GM11168 (cell line): ENCODE measurements at regions not wholly inside any gene's neighbourhood (a gene's known extent, or its start where the extent isn't known, plus 50 kb on each side); places are given as distances from the start of the nearest gene placed in this dataset.
"Not testable (repeated sequence)": the region's sequence is repeated elsewhere in the genome, so short reads cannot be mapped to it uniquely, and the experiment has no call there.

ENCODE experiments used
- in situ Hi-C: fragments of 300-500 bp; cut with MboI; formaldehyde crosslinking; loops from one replicate; pipeline ENCODE4 v1.12.0; 2022; ENCODE audit warnings: low sequenced_read_pairs; ENCODE audit not compliant: unreplicated experiment

DNA sequence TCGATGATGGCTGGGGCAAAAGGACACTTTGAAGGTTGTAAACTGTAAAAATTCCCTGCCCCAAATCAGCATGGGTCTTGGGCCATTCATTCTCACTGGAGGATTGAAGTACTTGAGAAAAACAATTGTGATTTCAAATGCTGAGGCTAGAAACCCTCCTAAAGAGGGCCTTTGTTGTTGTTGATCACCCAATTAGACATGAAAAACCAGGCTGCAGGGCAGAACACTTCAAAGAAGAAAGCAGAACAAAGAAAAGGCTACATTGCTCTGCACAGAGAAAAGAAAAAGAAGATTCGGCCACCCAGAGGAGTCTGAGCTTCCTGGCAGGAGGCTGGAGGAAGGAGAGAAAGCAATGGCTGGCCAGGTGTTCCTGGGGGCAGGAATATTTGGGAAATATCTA, 143.1 kb downstream of the NPY start:
- in situ Hi-C loops, result no loop called here

DNA sequence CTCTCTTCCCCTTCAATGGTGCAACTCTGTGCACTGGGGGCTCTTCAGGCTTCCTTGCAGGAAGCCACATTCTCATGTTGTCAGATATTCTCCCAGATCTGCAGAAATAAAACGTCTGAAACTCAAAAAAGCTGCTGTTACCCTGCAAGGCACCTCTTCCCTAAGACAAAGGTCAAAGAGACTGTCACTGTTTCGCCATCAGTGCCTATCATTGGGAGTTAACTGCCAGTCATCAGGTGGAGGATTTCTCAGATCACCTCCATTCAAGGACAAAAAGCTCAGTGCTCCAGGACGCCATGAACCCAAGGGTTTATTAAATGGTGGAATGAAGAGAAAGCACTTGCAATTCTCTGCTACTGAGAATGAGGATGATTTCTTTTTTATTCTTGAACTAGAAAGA, 144.6 kb upstream of the PALS2 start:
- in situ Hi-C loops, result no loop called here

DNA sequence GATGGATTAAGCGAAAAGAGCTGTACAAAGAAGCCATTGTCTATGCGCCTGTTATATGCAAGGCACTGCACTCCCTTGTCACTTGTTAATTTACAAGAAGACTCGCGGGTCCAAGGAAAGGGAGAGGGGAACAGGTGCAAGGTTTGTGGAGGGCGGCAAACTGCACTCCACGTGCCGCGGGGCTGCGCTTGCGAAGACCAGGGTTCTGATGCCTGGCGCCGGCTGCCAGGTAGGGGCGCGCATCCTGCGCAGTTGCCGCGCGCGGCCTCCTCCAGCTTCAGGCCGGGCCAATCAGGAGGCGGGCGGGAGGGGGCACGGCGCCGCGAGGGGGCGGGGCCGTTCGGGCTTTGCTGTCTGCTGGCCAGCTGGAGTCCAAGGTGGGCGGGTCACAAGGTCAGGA, 140.6 kb upstream of the PALS2 start:
- in situ Hi-C loops, result loop anchor here (5.0 kb wide), 1 partner anchor 845 kb away; no protein-coding TSS in a partner anchor

DNA sequence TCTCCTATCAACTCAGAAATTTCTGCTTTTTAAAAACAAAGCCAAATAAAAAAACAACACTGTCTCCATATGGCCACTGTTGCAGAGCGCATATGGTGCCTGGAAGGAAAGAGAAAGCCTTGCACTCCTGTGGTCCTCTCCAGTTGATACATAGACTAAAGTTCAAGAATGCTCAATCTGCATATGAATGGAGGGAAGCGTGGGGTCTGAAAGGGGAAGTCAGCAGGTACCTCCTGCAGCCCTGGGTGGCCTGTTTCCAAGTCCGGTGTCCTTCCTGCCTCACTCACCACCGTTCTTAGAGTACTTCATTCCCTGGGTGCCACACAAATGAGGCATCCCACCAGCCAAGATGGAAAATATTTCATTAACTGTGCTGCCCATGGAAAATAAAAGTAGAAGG, 138.3 kb upstream of the PALS2 start:
- in situ Hi-C loops, result loop anchor here (5.0 kb wide), 1 partner anchor 848 kb away; no protein-coding TSS in a partner anchor

DNA sequence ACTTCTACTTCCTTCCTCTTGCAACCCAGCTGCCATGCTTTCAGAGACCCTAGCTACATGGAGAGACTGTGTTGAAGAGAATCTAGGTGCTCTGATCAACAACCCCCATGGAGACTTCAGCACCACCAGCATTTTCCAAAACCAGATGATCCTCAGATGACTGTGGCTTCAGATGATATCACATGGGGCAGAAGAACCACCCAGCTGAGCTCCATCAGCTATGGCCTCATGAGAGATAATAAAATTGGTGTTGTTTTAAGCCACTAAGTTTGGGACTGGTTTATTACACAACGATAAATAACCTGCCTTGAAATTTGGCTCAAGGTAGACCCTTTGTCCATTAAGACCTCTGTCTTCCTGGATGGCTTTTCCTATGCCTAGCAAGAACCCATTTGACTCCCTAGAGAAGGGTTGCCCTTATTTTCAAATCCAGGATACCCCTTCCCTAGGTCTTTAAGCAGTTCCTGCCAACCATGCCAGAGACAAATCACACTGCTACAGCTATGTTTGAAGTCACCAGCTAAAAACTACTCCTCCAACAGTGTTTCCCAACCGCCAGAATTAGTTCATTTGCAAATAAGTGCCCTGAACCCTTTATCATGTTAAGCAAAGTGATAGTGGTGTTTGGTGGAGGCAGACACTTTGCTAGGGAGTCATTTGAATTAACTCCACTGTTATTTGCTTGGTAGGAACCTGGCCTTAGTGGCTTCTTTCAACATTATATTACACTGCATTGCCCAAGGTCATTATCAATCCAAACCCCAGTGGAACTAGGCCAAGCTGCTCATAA, 136.9 kb upstream of the PALS2 start:
- in situ Hi-C loops, result no loop called here

DNA sequence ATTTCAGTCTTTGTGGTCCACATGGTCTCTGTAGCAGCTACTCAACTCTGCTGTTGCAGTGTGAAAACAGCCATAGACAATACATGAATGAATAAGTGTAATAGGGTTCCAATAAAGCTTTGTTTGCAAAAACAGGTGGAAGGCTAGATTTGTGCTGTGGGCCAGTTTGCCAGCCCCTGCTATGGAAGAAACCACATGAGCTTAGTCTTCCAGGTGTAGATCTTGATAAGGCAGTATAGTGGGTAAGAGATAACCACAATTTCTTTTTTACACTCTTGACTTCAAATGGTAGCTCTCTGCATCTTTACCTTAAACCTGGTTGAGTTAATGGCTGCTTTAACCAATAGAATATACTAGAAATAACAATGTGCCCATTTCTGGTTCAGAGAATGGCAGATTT, 135.0 kb upstream of the PALS2 start:
- in situ Hi-C loops, result no loop called here

DNA sequence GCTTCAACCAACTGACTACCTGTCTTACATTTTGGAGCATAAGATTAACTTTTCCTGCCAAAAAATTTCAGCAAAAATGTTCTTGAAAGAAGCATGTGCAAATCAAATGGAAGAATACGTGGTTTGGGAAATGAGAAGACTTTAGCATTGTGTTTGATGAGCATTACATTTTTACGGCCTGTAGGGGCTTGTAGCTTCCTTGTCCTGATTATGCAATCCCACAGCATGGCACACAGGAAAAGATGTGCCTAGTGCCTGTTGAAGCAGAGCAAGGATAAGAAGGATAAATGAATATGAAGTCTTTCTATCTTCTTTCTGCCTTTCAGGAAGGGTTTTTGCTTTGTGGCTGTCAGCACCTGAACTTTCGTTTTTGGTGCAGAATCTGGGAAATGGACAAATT, 134.1 kb upstream of the PALS2 start:
- in situ Hi-C loops, result not testable (repeated sequence)

DNA sequence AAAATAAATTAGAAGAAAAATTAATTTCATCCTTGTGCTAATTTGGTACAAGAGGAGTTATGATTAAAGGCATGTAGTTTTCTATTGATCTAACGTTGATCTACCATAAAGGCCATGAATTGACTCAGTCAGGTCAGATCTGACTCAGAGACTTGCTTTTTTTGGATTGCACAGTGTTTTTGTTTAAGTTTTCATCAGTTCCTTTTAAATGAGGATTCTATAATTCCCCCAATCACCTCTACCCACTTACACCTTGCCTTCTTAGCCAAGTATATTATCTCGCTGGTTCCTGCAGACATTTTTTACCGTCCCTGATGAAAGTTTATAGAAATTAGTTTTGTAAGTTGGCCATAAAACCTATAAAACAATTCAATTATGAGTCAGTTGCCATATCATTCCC, 132.4 kb upstream of the PALS2 start:
- in situ Hi-C loops, result no loop called here

DNA sequence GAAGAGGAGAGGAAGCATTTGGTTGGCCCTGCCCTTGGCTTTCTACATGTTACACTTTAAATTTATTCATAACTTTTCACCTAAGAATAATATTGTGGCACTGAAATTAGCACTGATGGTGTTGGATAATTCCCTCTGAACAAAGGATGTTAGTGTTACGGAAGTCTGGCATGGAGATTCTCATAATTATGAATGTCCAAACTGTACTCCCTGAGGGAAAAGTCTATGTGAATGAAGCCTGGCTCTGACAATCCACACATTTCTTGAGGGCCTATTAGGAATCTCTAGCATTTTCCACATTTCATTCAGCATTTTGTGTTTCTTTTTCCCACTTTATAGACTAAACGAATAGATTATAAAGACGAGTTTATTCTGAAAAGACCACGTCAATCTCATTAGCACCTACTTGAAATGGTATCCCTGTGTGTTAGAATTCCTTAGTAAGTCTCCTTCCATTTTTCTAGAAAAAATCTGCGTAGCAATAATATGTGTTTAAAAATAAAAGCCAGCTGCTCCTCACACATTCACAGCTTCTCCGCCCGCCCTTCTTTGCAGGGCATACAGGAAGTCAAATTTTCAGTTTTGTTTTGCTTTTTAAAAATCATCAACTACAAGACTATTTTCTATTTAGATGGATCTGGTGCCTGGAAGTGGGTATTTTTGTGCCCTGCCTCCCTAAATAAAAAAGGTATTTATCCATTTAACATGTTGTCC, 131.8 kb upstream of the PALS2 start:
- in situ Hi-C loops, result no loop called here

DNA sequence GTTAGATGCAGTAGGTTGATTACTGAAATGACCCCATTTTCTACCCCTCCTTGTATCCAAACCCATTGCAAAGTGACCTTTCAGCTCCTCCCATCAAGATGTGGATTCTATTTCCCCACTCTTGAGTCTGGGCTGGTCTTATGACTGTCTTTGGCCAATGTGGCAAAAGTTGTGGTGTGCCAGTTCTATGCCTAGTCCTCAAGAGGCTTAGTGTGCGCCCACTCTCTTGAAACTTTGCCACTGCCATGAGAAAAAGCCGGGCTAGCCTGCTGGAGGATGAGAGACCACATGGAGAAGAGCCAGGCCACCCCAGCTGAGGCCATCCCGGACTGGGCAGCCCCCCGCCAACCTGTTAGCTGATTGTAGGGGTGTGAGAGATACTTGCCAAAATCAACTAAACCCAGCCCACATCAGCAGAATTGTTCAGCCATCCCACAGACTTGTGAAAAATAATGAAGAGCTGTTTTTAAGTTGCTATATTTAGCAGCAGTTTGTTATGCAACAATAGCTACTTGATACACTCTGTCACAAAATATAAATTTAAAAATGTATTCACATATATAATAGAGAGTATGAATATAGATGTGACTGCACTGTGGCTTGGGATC, 131.0 kb upstream of the PALS2 start:
- in situ Hi-C loops, result no loop called here

DNA sequence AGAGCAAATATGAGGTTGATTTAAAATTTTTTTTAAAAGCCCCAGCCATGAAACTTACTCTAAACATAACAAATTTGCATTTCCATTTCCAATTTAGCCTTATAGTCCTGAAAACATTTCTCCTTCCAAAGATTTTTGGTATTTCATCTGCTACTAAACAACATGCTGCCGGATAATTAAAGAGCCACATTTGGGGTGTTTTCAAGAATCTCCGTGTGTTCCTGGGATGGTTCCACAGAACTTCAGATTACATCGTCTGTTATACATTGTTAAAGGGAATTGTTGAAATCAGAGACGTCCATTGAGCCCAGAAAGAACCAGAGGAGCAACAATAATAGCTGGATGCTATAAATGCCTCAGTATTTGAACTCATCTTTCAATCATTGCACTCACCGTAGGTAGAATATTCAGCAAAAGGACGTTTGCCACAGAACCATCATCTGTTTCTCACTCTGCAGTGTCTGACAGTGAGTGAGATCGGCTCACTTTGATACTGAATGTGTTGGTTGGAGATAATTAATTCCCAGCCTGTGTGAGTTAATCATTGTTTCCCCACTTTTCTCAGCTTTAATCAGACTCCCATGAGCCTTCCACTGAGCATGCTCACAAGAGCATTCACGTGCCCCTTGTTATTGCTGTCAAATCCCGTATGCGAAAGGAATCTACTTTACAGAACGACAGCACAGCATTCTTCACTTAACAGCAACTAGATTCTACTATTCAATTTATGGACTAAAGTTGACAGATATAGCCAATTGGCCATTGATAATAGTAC, 128.4 kb upstream of the PALS2 start:
- in situ Hi-C loops, result no loop called here

DNA sequence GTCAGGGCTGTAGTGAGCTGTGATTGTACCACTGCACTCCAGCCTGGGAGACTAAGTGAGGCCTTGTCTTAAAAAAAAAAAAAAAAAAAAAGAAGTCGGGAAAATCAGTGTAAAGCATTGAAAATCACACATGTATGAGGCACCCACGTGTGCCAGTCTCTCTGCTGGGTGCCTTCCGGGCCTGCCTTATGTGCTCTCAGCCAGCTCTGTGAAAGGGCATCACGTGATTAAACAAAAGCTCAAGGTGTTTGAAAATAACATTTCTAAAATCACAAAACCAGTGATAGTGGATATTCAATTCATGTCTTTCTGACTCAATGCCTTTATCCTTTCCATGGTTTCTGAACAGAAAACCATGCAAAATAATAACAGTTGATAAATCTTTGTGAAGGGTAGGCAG, 125.2 kb upstream of the PALS2 start:
- in situ Hi-C loops, result no loop called here

DNA sequence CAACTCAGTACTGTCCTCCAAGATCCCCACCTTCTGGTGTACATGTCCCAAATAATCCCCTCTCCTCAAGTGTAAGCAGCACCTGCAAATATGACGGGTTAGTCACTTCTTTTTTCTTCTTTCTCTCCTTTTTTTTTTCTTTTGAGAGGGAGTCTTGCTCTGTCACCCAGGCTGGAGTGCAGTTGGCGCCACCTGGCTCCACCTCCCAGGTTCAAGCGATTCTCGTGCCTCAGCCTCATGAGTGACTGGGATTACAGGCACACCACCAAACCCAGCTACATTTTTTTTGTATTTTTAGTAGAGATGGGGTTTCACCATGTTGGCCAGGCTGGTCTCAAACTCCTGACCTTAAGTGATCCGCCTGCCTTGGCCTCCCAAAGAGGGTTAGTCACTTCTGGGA, 123.8 kb upstream of the PALS2 start:
- in situ Hi-C loops, result not testable (repeated sequence)

DNA sequence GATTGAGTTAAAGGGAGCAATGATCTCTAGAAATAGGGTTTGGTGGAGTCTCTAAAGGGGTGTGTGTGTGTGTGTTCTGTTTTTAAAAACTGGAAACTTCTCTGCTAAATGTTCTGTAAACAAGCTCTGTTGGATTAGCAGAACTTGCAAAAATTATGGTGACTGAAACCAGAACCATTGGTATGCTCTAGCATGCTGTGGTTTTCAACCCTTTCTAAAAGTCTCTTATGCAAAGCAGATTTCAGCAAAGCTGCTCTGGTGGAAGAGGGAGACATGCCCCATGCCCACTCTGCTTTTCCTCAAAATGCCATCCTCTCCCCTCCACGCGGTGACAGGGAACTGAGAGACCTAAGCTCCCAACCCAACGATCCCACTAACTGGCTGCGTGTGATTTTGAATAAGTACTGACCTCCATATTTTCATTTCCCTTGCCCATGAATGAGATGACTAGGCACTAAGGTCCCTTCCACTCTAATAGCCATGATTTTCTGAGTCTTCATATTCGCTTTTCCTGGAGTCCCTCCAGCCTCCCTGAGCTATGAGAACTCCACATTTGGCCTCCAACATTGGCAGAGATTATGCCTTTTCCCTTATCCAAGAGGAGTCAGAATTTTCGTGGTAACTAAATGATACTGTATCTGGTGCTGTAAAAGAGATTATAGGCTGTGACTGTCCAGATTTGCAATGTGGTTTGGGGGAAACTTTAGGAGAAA, 117.3 kb upstream of the PALS2 start:
- in situ Hi-C loops, result no loop called here

DNA sequence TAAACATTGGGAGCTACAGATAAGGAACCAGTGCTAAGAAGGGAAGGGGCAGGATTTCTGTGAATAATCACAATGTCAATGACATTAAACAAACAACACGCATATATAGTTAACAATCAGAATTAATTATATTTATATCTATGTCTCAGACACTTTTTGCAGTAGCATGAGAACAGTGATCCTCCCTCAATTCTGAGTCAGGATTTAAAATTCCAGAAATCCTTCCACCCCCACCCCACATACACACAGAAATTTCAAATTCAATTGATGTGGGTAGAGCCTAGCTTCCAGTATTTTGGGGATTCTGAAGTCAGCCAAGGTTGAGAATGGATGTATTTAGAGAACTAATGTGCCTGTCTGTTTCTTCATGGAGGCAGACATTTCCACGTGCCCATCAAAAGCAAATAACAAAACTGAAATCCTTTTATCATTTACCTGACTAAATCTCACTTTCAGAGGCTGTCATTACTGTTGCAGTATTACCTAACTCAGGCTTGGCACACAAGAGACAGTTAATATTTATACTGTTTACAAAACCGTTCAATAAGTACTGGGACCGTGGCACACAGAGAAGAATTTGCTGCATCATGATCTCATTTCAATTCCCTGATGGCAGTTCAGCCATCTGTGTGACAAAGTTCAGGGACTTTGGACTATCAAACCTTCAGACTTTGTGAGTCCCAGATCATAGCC, 116.6 kb upstream of the PALS2 start:
- in situ Hi-C loops, result no loop called here

DNA sequence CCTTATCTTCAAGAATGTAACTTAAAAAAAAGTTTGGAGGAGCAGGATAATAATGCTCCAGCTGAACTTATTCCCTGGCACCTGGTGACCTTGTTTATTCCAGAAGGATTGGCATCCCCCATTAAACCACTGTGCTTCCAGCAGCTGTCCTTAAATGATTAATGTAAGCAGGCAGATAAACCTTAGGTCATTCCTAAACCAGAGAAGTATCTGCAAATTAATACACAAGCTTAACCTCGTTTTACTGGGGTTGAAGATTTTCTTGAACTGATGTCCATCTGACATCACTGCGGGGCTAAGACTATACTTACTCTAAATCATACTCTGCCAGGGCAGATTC, 116.1 kb upstream of the PALS2 start:
- in situ Hi-C loops, result no loop called here

DNA sequence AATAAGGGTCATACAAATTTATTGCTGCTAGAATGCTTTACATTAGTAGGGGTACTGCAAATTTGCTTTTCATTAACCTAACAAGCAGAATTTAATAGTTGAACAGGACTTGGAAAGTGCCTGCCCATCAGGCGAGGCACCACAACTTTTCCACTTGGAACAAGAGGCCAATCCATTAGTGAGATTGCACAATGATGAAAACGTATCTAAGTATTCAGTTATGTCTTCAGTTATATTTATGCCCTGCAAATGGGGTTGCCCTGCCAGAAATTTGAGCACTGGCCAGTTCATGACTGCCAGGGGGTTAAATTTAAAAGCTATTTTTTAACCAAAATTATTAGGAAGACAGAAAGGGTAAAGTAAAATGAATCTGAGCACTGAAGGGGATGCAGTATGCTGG, 111.1 kb upstream of the PALS2 start:
- in situ Hi-C loops, result no loop called here

DNA sequence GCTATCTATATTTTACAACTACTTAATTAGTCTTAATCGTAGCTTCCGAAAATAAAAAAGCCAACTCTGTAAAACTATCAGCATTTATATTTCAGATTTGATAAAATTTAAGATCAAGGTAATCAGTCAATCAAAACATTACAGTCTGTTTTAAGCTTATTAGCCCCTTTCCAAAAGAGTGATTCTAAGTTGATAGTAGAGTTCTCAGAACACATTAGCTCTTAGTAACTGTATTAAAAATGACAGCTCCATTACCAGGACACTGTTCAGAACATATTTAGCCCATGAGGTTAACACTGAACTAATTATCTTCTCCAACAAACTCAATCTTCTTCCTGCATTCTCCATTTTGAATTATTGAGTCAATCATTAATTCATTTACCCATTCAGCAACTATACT, 110.3 kb upstream of the PALS2 start:
- in situ Hi-C loops, result no loop called here

DNA sequence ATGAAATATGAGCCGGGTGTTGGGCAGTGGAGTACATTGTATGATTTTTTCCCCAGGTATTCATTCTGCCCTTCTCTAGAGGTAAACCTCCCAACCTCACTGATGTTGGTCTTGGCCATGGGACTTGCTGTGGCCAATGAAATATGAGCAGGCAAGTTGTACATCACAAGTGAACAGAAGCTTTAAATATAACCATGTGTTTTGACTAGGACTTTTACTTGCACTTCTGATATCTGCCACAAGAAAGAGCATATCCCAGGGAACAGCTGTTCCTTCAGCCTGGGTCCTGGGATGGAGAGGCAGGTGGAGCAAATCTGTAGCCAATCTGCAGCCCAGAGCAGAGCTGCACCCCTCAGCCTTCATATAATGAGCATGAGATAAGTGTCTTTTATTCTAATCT, 109.8 kb upstream of the PALS2 start:
- in situ Hi-C loops, result no loop called here

DNA sequence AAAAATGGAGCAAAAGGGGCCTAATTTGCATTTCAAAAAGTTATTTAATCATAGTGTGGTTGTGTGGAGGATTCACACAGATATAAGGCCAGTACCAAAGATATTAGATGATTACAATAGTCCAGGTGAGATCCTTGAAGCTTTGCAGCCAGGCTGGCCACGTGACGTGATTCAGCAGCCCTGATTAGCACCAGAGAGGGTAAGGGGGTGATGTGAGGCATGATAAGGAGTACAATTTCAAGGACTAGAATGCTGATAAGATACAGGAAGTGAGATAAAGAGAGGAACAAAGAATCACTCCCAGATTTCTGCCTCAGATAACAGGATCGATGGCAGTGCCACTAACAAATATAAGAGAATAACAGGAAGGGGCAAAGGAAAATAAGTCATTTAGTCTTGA, 108.4 kb upstream of the PALS2 start:
- in situ Hi-C loops, result no loop called here
